ENCODE measurements at regions not wholly inside any gene's neighbourhood (a gene's known extent, or its start where the extent isn't known, plus 50 kb on each side); places are given as distances from the start of the nearest gene placed in this dataset.

DNA sequence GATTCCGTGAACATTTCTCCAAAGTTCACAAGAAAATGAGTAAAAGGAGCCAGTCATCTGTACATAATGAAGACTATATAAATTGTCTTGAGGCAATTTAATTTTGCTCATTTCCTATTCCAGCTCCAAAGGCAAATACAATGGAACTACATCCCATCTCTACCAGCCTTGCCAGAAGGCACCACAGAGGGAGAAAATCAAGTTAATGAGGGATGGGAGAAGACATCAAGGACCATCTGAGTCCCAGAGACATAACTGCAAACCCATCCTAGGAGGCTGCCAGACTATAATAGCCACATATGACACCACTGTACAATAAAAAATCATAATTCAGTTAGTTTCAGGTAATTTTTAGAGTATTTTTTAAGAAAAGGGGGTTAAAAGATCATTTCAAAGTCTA lies 136.3 kb upstream of the RGMB start:
- H3K36me3 ChIP-seq (ENCODE audit: low read depth) = no peaks in the 10 kb centered on the region
- in situ Hi-C loops (cut with MboI) = no loop called here
- no peak overlapping the region for H2AFZ ChIP-seq
- TF ChIP-seq EZH2 (IDR thresholded peaks at IDR 0.05; ENCODE audit: insufficient read depth, poor library complexity, severe bottlenecking) = no peak
- no peak for TF ChIP-seq EZH2phosphoT487 (IDR thresholded peaks at IDR 0.05; ENCODE audit: insufficient read depth, low read depth)
- no peaks in the 10 kb centered on the region for H3K9me3 ChIP-seq (ENCODE audit: low read depth)
- H3K79me2 ChIP-seq (ENCODE audit: insufficient read depth) = no peaks in the 10 kb centered on the region
- H3K27me3 ChIP-seq (replicated peaks; ENCODE audit: insufficient read depth) = no peaks in the 10 kb centered on the region
- no peaks in the 10 kb centered on the region for H4K20me1 ChIP-seq (ENCODE audit: insufficient read depth)
- H3K4me2 ChIP-seq (ENCODE audit: unreplicated experiment) = no peak overlapping the region
- no peak for DNase-seq
- peaks cover 24% of the 10 kb centered on the region for H3F3A ChIP-seq (ENCODE audit: insufficient read depth)
- WGBS, 2 experiments (ENCODE audit: low coverage in 1 of 2, low lambda C conversion rate in 2 of 2, missing lambda C conversion rate in 2 of 2) = 97 to 100% methylated on average over 1 of the region's 1 CpG
- no peak overlapping the region for H3K4me3 ChIP-seq
- H3K9me2 ChIP-seq (ENCODE audit: insufficient read depth) = no peaks in the 10 kb centered on the region; the same call in 1 of the 2 replicates
- no peak overlapping the region for H3K9ac ChIP-seq
- no peak overlapping the region for H3K27ac ChIP-seq
- H3K4me1 ChIP-seq (ENCODE audit: insufficient read depth) = peaks cover 37% of the 10 kb centered on the region

GRCh38 chr5:98637557-98637956 lies 135.9 kb upstream of the RGMB start:
- Histone ChIP-seq H3K4me1 (ENCODE audit: insufficient read depth) (peaks cover 32% of the 10 kb centered on the region), H3K4me3 (no peak overlapping the region), H3K9me2 (ENCODE audit: insufficient read depth) (no peaks in the 10 kb centered on the region; the same call in 1 of the 2 replicates), H2AFZ (no peak overlapping the region), H3K36me3 (ENCODE audit: low read depth) (no peaks in the 10 kb centered on the region), H3K9ac (no peak overlapping the region), H4K20me1 (ENCODE audit: insufficient read depth) (no peaks in the 10 kb centered on the region), H3K79me2 (ENCODE audit: insufficient read depth) (no peaks in the 10 kb centered on the region), H3K9me3 (ENCODE audit: low read depth) (no peaks in the 10 kb centered on the region), H3K4me2 (ENCODE audit: unreplicated experiment) (peak overlapping the region; percentile 27), H3K27ac (no peak overlapping the region), H3F3A (ENCODE audit: insufficient read depth) (peaks cover 20% of the 10 kb centered on the region), H3K27me3 (replicated peaks; ENCODE audit: insufficient read depth) (no peaks in the 10 kb centered on the region)
- 70 to 71% methylated on average over 3 of the region's 3 CpGs for WGBS, 2 experiments (ENCODE audit: low coverage in 1 of 2, low lambda C conversion rate in 2 of 2, missing lambda C conversion rate in 2 of 2)
- no peak for TF ChIP-seq EZH2 (IDR thresholded peaks at IDR 0.05; ENCODE audit: insufficient read depth, poor library complexity, severe bottlenecking)
- TF ChIP-seq EZH2phosphoT487 (IDR thresholded peaks at IDR 0.05; ENCODE audit: insufficient read depth, low read depth) = no peak
- in situ Hi-C loops (cut with MboI) = no loop called here
- no peak for DNase-seq

DNA sequence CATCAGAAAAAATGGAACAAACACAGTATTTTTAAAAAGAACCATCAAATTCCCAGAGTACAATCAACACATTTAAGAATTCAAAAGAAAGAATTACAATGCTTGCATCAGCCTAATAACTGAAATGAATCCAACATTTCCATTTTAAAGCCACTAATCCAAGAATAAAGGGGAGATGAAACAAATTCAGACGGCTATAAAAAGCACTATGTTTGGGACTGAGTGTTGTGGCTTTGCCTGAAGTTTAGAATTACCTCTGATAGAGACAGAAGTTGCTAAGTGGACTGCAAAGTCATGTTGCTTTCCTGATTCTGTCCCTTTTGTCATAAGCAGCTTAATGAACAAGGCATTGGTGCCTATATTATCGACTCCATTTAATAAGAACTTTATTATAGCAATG lies 135.4 kb upstream of the RGMB start:
- Histone ChIP-seq H3K9ac (no peak overlapping the region), H3F3A (ENCODE audit: insufficient read depth) (peaks cover 20% of the 10 kb centered on the region), H3K4me1 (ENCODE audit: insufficient read depth) (peaks cover 29% of the 10 kb centered on the region), H3K27ac (no peak overlapping the region), H4K20me1 (ENCODE audit: insufficient read depth) (no peaks in the 10 kb centered on the region), H3K9me3 (ENCODE audit: low read depth) (no peaks in the 10 kb centered on the region), H3K4me3 (no peak overlapping the region), H3K9me2 (ENCODE audit: insufficient read depth) (no peaks in the 10 kb centered on the region; the same call in 1 of the 2 replicates), H3K36me3 (ENCODE audit: low read depth) (no peaks in the 10 kb centered on the region), H3K4me2 (ENCODE audit: unreplicated experiment) (peak overlapping the region; percentile 27), H3K79me2 (ENCODE audit: insufficient read depth) (no peaks in the 10 kb centered on the region), H2AFZ (peak overlapping the region; percentile 35), H3K27me3 (replicated peaks; ENCODE audit: insufficient read depth) (no peaks in the 10 kb centered on the region)
- TF ChIP-seq EZH2 (IDR thresholded peaks at IDR 0.05; ENCODE audit: insufficient read depth, poor library complexity, severe bottlenecking) (no peak), EZH2phosphoT487 (IDR thresholded peaks at IDR 0.05; ENCODE audit: insufficient read depth, low read depth) (no peak)
- in situ Hi-C loops (cut with MboI) = no loop called here
- no peak for DNase-seq
- WGBS, 2 experiments (ENCODE audit: low coverage in 1 of 2, low lambda C conversion rate in 2 of 2, missing lambda C conversion rate in 2 of 2) = 51% methylated on average over 2 of the region's 2 CpGs

DNA sequence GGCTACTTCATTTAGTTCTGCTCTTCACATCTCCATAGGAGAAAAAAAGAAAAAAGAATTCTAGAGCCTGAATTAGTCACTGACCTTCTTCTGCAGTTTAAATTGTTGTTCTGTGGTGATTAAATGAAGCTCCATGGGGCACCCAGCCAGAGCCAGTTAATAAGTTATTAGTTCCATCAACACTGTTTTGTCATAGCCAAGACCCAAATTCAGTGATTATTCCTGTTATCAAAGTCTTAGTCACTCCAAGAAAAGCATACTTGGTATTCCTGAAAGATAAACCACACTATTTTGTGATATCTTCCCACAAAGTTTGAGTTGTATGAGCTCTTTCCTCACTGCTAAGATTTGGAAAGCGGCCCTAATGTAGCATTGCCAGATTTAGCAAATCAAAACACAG lies 134.8 kb upstream of the RGMB start:
- H3K27me3 ChIP-seq (replicated peaks; ENCODE audit: insufficient read depth) = no peaks in the 10 kb centered on the region
- H3K9ac ChIP-seq = no peak overlapping the region
- no peaks in the 10 kb centered on the region for H3K79me2 ChIP-seq (ENCODE audit: insufficient read depth)
- no peak overlapping the region for H3K27ac ChIP-seq
- no peak overlapping the region for H2AFZ ChIP-seq
- H3K36me3 ChIP-seq (ENCODE audit: low read depth) = no peaks in the 10 kb centered on the region
- 50 to 56% methylated on average over 1 of the region's 1 CpG for WGBS, 2 experiments (ENCODE audit: low coverage in 1 of 2, low lambda C conversion rate in 2 of 2, missing lambda C conversion rate in 2 of 2)
- in situ Hi-C loops (cut with MboI) = no loop called here
- peak; percentile 78 for DNase-seq
- H3K4me3 ChIP-seq = no peak overlapping the region
- H3K9me3 ChIP-seq (ENCODE audit: low read depth) = no peaks in the 10 kb centered on the region
- H4K20me1 ChIP-seq (ENCODE audit: insufficient read depth) = no peaks in the 10 kb centered on the region
- H3K9me2 ChIP-seq (ENCODE audit: insufficient read depth) = no peaks in the 10 kb centered on the region; the same call in 1 of the 2 replicates
- H3F3A ChIP-seq (ENCODE audit: insufficient read depth) = peaks cover 20% of the 10 kb centered on the region
- peak overlapping the region; percentile 27 for H3K4me2 ChIP-seq (ENCODE audit: unreplicated experiment)
- peaks cover 29% of the 10 kb centered on the region for H3K4me1 ChIP-seq (ENCODE audit: insufficient read depth)
- TF ChIP-seq EZH2phosphoT487 (IDR thresholded peaks at IDR 0.05; ENCODE audit: insufficient read depth, low read depth) (no peak), EZH2 (IDR thresholded peaks at IDR 0.05; ENCODE audit: insufficient read depth, poor library complexity, severe bottlenecking) (no peak)

DNA sequence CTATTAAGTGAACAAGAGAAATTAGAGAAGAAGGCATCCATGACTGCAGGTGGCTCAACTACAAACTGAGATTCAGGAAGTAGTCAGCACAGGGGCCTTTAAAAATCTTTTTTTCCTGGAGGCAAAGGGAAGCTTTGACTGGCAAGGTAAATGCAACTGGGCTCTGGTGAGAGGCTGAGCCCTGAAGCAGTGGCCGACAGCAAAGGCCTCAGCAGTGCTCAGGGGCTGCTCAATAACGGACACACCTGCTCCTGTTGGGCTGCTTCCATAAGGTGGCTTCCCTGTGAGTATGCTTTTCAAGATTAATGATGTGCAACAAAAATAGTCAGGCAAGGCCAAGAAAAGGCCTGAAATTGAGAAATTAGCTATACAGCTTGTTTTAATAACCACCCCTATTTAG lies 134.2 kb upstream of the RGMB start:
- WGBS, 2 experiments (ENCODE audit: low coverage in 1 of 2, low lambda C conversion rate in 2 of 2, missing lambda C conversion rate in 2 of 2) = 83 to 86% methylated on average over 2 of the region's 2 CpGs
- no peaks in the 10 kb centered on the region for H3K9me3 ChIP-seq (ENCODE audit: low read depth)
- no peak overlapping the region for H3K4me3 ChIP-seq
- no peaks in the 10 kb centered on the region for H4K20me1 ChIP-seq (ENCODE audit: insufficient read depth)
- H3K36me3 ChIP-seq (ENCODE audit: low read depth) = no peaks in the 10 kb centered on the region
- no peaks in the 10 kb centered on the region for H3K27me3 ChIP-seq (replicated peaks; ENCODE audit: insufficient read depth)
- H3K9ac ChIP-seq = no peak overlapping the region
- no peak for TF ChIP-seq EZH2 (IDR thresholded peaks at IDR 0.05; ENCODE audit: insufficient read depth, poor library complexity, severe bottlenecking)
- no peak for TF ChIP-seq EZH2phosphoT487 (IDR thresholded peaks at IDR 0.05; ENCODE audit: insufficient read depth, low read depth)
- H3K79me2 ChIP-seq (ENCODE audit: insufficient read depth) = no peaks in the 10 kb centered on the region
- no peak overlapping the region for H3K4me2 ChIP-seq (ENCODE audit: unreplicated experiment)
- peaks cover 29% of the 10 kb centered on the region for H3K4me1 ChIP-seq (ENCODE audit: insufficient read depth)
- H2AFZ ChIP-seq = no peak overlapping the region
- in situ Hi-C loops (cut with MboI) = no loop called here
- DNase-seq = no peak
- H3F3A ChIP-seq (ENCODE audit: insufficient read depth) = peaks cover 20% of the 10 kb centered on the region
- H3K27ac ChIP-seq = no peak overlapping the region
- no peaks in the 10 kb centered on the region; the same call in 1 of the 2 replicates for H3K9me2 ChIP-seq (ENCODE audit: insufficient read depth)

Measured in GM23248 (cell line).